GM12878 (cell line): ENCODE measurements at regions not wholly inside any gene's neighbourhood (a gene's known extent, or its start where the extent isn't known, plus 50 kb on each side); places are given as distances from the start of the nearest gene placed in this dataset.
"Not testable (repeated sequence)": the region's sequence is repeated elsewhere in the genome, so short reads cannot be mapped to it uniquely, and the experiment has no call there.

ENCODE experiments used
- ATAC-seq: fragments of 200-7000 bp; cut with Tn5 transposase; 3 replicates; pipeline ENCODE4 v1.9.1; 2020; ENCODE audit warnings: mild to moderate bottlenecking, moderate library complexity
- BruUV-seq: library from RNA; stranded (reverse); fragments of 400-500 nt; replicated peaks from 2 replicates; lab custom pipeline; 2021; lab: Mats Ljungman, UMichigan
- CTCF ChIA-PET: fragments of 300-600 bp; sonication (Branson Sonifier 250); formaldehyde crosslinking; extraction: SDS; loops from one replicate; lab custom pipeline; 2021; ENCODE audit warnings: inconsistent platforms; lab: Yijun Ruan, JAX
- POLR2A ChIA-PET: fragments of 350-600 bp; formaldehyde crosslinking; extraction: SDS; loops from one replicate; lab custom pipeline; 2021; ENCODE audit warnings: inconsistent platforms; lab: Charles Lee
- RAD21 ChIA-PET: fragments of 300-600 bp; sonication (Branson Sonifier 250); formaldehyde crosslinking; loops from one replicate; lab custom pipeline; 2023; ENCODE audit warnings: antibody characterized with exemption; ENCODE audit not compliant: unreplicated experiment; lab: Charles Lee
- SMC1A ChIA-PET: fragments of 300-600 bp; sonication (Branson Sonifier 250); formaldehyde crosslinking; loops from one replicate; lab custom pipeline; 2023; ENCODE audit not compliant: unreplicated experiment, uncharacterized antibody; lab: Charles Lee
- DNase-seq: peaks from one replicate; pipeline ENCODE4 v3.0.0-alpha.2; 2011; ENCODE audit warnings: low read depth, low spot score
- FAIRE-seq: peaks from 3 replicates; lab custom pipeline; 2011; peaks lifted over from hg19 to GRCh38; lab: Jason Lieb, UNC
- H2AFZ ChIP-seq: 2 replicates; pipeline ENCODE4 v1.6.0; 2011; ENCODE audit warnings: low read depth, low read length, control low read depth; ENCODE audit not compliant: control insufficient read depth
- H3K27ac ChIP-seq: 2 replicates; pipeline ENCODE4 v1.5.1; 2011; ENCODE audit warnings: control low read depth; ENCODE audit not compliant: control insufficient read depth, insufficient read depth
- H3K27me3 ChIP-seq, 2 experiments: replicated peaks in 1 of 2; 2 replicates each; pipeline versions ENCODE4 v1.6.0 to v1.6.1; 2011; ENCODE audit warnings: low read length in 1 of 2; ENCODE audit not compliant: control insufficient read depth in 2 of 2, insufficient read depth in 2 of 2
- H3K36me3 ChIP-seq, 2 experiments: 2 replicates each; pipeline ENCODE4 v1.5.1; 2011; ENCODE audit warnings: low read length in 1 of 2; ENCODE audit not compliant: control insufficient read depth in 2 of 2, insufficient read depth in 2 of 2
- H3K4me1 ChIP-seq: 2 replicates; pipeline ENCODE4 v1.6.1; 2011; ENCODE audit warnings: mild to moderate bottlenecking, low read length, moderate library complexity, mixed read lengths; ENCODE audit not compliant: control insufficient read depth, insufficient read depth
- H3K4me2 ChIP-seq: 2 replicates; pipeline ENCODE4 v1.6.0; 2011; ENCODE audit warnings: control low read depth; ENCODE audit not compliant: control insufficient read depth, insufficient read depth
- H3K4me3 ChIP-seq: fragments of 200-600 bp; sonication (generic); 2 replicates; pipeline ENCODE4 v1.5.1; 2016
- H3K79me2 ChIP-seq: 2 replicates; pipeline ENCODE4 v1.6.0; 2011; ENCODE audit warnings: low read length; ENCODE audit not compliant: control insufficient read depth, insufficient read depth
- H3K9ac ChIP-seq: 2 replicates; pipeline ENCODE4 v1.8.0; 2011; ENCODE audit warnings: low read length, control low read depth, mixed read lengths; ENCODE audit not compliant: control insufficient read depth, insufficient read depth
- H3K9me3 ChIP-seq: replicated peaks from 3 replicates; pipeline ENCODE4 v1.5.1; 2011; ENCODE audit warnings: mild to moderate bottlenecking, low read length; ENCODE audit not compliant: control insufficient read depth, insufficient read depth
- H4K20me1 ChIP-seq: 2 replicates; pipeline ENCODE4 v1.6.0; 2011; ENCODE audit not compliant: control insufficient read depth, insufficient read depth
- BACH1 ChIP-seq: fragments of 450-650 bp; IDR thresholded peaks from 2 replicates; pipeline ENCODE4 v1.6.1; 2017; ENCODE audit warnings: mild to moderate bottlenecking, borderline replicate concordance
- CEBPB ChIP-seq, 2 experiments: fragments of 150-350 bp in 1 of 2; IDR thresholded peaks; 2 replicates each; pipeline ENCODE4 v1.6.1; 2012 to 2014; ENCODE audit warnings: low read depth in 2 of 2, low read length in 2 of 2, borderline replicate concordance in 1 of 2, inconsistent platforms in 1 of 2
- CREM ChIP-seq: IDR thresholded peaks from 2 replicates; pipeline ENCODE4 v1.6.1; 2014; ENCODE audit warnings: antibody characterized with exemption, low read depth
- DPF2 ChIP-seq: fragments of 450-650 bp; IDR thresholded peaks from 2 replicates; pipeline ENCODE4 v1.6.1; 2017; ENCODE audit warnings: mild to moderate bottlenecking
- HDAC2 ChIP-seq: fragments of 200-600 bp; sonication (generic); IDR thresholded peaks from 2 replicates; pipeline ENCODE4 v1.6.1; 2017
- MTA2 ChIP-seq: fragments of 450-650 bp; IDR thresholded peaks from 2 replicates; pipeline ENCODE4 v1.6.1; 2016; ENCODE audit warnings: low read depth, mild to moderate bottlenecking, moderate library complexity
- MYB ChIP-seq: fragments of 150-350 bp; IDR thresholded peaks from 2 replicates; pipeline ENCODE4 v1.6.1; 2014; ENCODE audit warnings: mild to moderate bottlenecking, low read depth, low read length, borderline replicate concordance
- NFYA ChIP-seq: IDR thresholded peaks from 2 replicates; pipeline ENCODE4 v1.6.1; 2011; ENCODE audit warnings: low read depth, mild to moderate bottlenecking, low read length, improper control_type of control experiment, borderline replicate concordance
- RAD51 ChIP-seq: fragments of 450-650 bp; IDR thresholded peaks from 2 replicates; pipeline ENCODE4 v1.6.1; 2016; ENCODE audit warnings: moderate library complexity, mild to moderate bottlenecking, inconsistent platforms
- RB1 ChIP-seq: fragments of 450-650 bp; formaldehyde crosslinking; IDR thresholded peaks from 2 replicates; pipeline ENCODE4 v1.6.1; 2017; ENCODE audit warnings: mild to moderate bottlenecking, borderline replicate concordance
- RFX5 ChIP-seq: IDR thresholded peaks from 2 replicates; pipeline ENCODE4 v1.6.1; 2011; ENCODE audit warnings: low read depth, low read length, improper control_type of control experiment
- USF2 ChIP-seq: IDR thresholded peaks from 2 replicates; pipeline ENCODE4 v1.6.1; 2011; ENCODE audit warnings: low read depth, low read length, improper control_type of control experiment, borderline replicate concordance
- ZNF622 ChIP-seq: fragments of 450-650 bp; IDR thresholded peaks from 2 replicates; pipeline ENCODE4 v1.6.1; 2017; ENCODE audit warnings: mild to moderate bottlenecking, inconsistent platforms
- WGBS: methylation state at CpG from one replicate; pipeline ENCODE4 v1.1.6; 2016; ENCODE audit warnings: low lambda C conversion rate; ENCODE audit not compliant: insufficient replicate concordance, insufficient coverage; ENCODE audit errors: missing lambda C conversion rate; 5-methylcytosine and 5-hydroxymethylcytosine counted together
- in situ Hi-C: fragments of 300-500 bp; cut with MboI; formaldehyde crosslinking; loops from 9 replicates; pipeline ENCODE4 v1.14.3; 2018; ENCODE audit warnings: mixed read lengths
- intact Hi-C: fragments of 100-400 bp; cut with micrococcal nuclease; formaldehyde crosslinking; loops from one replicate; pipeline ENCODE4 v1.14.2; 2022; ENCODE audit not compliant: unreplicated experiment

GRCh38 chr3:177629276-177629675, 432.0 kb upstream of the TBL1XR1 start (continued):
- TF ChIP-seq USF2 (no peak), RB1 (no peak), ZNF622 (no peak), MYB (no peak), RFX5 (no peak), NFYA (no peak), CREM (no peak), MTA2 (no peak)

- ChIA-PET SMC1A (no interaction called here), RAD21 (no interaction called here), CTCF (no interaction called here), POLR2A (no interaction called here)
- Histone ChIP-seq H3K4me3 (no peak overlapping the region), H3K27me3 (no peaks in the 10 kb centered on the region; a peak in 1 of 4 replicates), H3K9me3 (no peaks in the 10 kb centered on the region), H3K79me2 (no peaks in the 10 kb centered on the region), H3K27ac (no peak overlapping the region), H2AFZ (no peak overlapping the region), H4K20me1 (no peaks in the 10 kb centered on the region), H3K9ac (no peak overlapping the region), H3K4me1 (no peaks in the 10 kb centered on the region), H3K36me3 (no peaks in the 10 kb centered on the region), H3K4me2 (no peak overlapping the region)
- TF ChIP-seq HDAC2 (no peak), USF2 (no peak), RAD51 (no peak), DPF2 (no peak), BACH1 (no peak), CEBPB (IDR thresholded peaks at IDR 0.05; ENCODE audit: borderline replicate concordance in 1 of 2, low read depth in 2 of 2, low read length in 2 of 2) (no peak)
- in situ Hi-C loops = no loop called here
- 69% methylated on average over 5 of the region's 5 CpGs for WGBS
- DNase-seq (no peak), FAIRE-seq (no peak), ATAC-seq (no peak)
- intact Hi-C loops = no loop called here
- no TSS peak for BruUV-seq
These were observed 436.5 kb upstream of the TBL1XR1 start for GRCh38 chr3:177633671-177634207.

- H3K27ac ChIP-seq, CTCF ChIA-PET, BruUV-seq, intact Hi-C loops, RAD21 ChIA-PET, H3K4me1 ChIP-seq, H3K4me2 ChIP-seq, POLR2A ChIA-PET, H3K36me3 ChIP-seq, H3K9me3 ChIP-seq, H4K20me1 ChIP-seq, H3K27me3 ChIP-seq, SMC1A ChIA-PET, H2AFZ ChIP-seq, H3K79me2 ChIP-seq, FAIRE-seq, ATAC-seq, H3K9ac ChIP-seq, DNase-seq, in situ Hi-C loops, H3K4me3 ChIP-seq: not testable (repeated sequence)
- WGBS = 53% methylated on average over 3 of the region's 3 CpGs
These were observed 438.4 kb upstream of the TBL1XR1 start for GRCh38 chr3:177635601-177636106.
